Immature natural killer cell (primary cell): ENCODE measurements at regions not wholly inside any gene's neighbourhood (a gene's known extent, or its start where the extent isn't known, plus 50 kb on each side); places are given as distances from the start of the nearest gene placed in this dataset.
"Not testable (repeated sequence)": the region's sequence is repeated elsewhere in the genome, so short reads cannot be mapped to it uniquely, and the experiment has no call there.

Experiments used
- DNase-seq, 3 donors: peaks; one replicate each; pipeline ENCODE4 v3.0.0; 2022; ENCODE audit warnings: mixed read lengths in 1 of 3
- H3K27ac Mint-ChIP-seq, 6 donors: one replicate each; pipeline ENCODE4 v1.8.0; 2020; ENCODE audit warnings: mixed read lengths in 6 of 6, mild to moderate bottlenecking in 5 of 6, inconsistent platforms in 4 of 6, moderate library complexity in 3 of 6
- H3K27me3 Mint-ChIP-seq, 3 donors: one replicate each; pipeline ENCODE4 v1.8.0; 2020 to 2021; ENCODE audit warnings: low read depth in 3 of 3, mild to moderate bottlenecking in 3 of 3, mixed read lengths in 3 of 3, moderate library complexity in 3 of 3, inconsistent platforms in 1 of 3
- H3K36me3 Mint-ChIP-seq, 3 donors: one replicate each; pipeline ENCODE4 v1.8.0; 2020; ENCODE audit warnings: mixed read lengths in 3 of 3, inconsistent platforms in 2 of 3, mild to moderate bottlenecking in 2 of 3
- H3K4me1 Mint-ChIP-seq, 2 donors: one replicate each; pipeline ENCODE4 v1.8.0; 2020; ENCODE audit warnings: inconsistent platforms in 2 of 2, mild to moderate bottlenecking in 2 of 2, mixed read lengths in 2 of 2, moderate library complexity in 1 of 2
- H3K4me3 Mint-ChIP-seq, 5 donors: one replicate each; pipeline ENCODE4 v1.8.0; 2020; ENCODE audit warnings: mild to moderate bottlenecking in 5 of 5, mixed read lengths in 5 of 5, inconsistent platforms in 3 of 5, moderate library complexity in 3 of 5
- H3K9me3 Mint-ChIP-seq, 6 donors: one replicate each; pipeline ENCODE4 v1.8.0; 2020; ENCODE audit warnings: mild to moderate bottlenecking in 6 of 6, mixed read lengths in 6 of 6, inconsistent platforms in 4 of 6, moderate library complexity in 3 of 6

DNA sequence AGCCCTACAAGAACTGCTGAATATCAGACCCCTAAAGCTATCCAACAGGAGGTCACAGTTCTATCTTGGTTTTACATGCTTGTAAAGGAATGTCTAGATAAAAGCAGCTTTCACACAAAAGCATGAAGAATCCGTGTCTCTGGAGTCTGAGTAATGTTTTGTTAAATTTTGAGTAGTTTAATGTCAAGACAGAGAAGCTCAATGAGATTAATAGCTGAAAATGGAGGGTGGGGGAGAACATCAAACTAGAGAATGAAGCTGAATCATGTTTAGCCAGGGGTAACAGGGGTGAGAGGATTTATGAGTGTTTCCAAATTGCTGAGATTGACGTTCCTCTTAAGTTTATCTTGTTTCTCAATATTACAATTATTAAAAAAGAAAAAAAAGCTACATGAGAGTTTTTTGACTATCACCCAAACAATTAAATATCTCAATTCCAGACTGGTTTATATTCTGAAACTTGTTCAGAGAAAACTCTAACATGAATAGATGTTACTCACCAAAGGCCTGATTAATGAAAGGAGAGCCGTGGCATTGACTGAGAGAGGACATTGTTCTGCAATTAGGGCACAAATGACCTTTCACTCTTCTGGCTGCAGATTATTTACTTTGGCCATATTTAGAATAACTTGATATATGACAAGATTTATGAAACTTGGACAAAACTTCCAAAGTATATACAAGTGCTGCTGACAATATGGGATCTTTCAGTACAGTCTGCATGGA lies 266.4 kb upstream of the ETAA1 start:
- no peak overlapping the region for H3K4me3 Mint-ChIP-seq
- no peak for DNase-seq
- no peaks in the 10 kb centered on the region for H3K4me1 Mint-ChIP-seq
- H3K27me3 Mint-ChIP-seq, result peaks cover 0 to 7% (median 0%) of the 10 kb centered on the region in 3 donors
- H3K9me3 Mint-ChIP-seq, result peaks cover 0 to 7% (median 3%) of the 10 kb centered on the region in 6 donors
- no peaks in the 10 kb centered on the region for H3K36me3 Mint-ChIP-seq
- H3K27ac Mint-ChIP-seq, result no peak overlapping the region

DNA sequence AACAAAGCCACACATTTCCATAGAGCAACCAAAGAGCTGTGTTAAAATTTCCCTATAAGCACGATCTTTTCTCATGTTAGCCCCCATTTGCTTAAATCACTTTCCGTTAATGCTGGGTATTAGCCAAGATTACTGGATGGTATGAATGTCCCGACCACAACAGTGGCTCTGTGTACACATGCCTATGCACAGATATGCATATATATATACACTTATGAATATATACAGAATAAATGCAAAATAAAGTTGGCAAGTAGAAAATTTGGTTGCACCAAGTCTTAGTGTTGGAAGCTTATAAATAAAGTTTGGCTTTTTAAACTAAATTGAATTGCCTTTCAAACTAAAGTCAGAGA lies 265.9 kb upstream of the ETAA1 start:
- DNase-seq, result no peak
- no peaks in the 10 kb centered on the region for H3K36me3 Mint-ChIP-seq
- H3K9me3 Mint-ChIP-seq, result peaks cover 0 to 7% (median 3%) of the 10 kb centered on the region in 6 donors
- no peak overlapping the region for H3K4me3 Mint-ChIP-seq
- peaks cover 0 to 7% (median 0%) of the 10 kb centered on the region in 3 donors for H3K27me3 Mint-ChIP-seq
- no peaks in the 10 kb centered on the region for H3K4me1 Mint-ChIP-seq
- no peak overlapping the region for H3K27ac Mint-ChIP-seq

DNA sequence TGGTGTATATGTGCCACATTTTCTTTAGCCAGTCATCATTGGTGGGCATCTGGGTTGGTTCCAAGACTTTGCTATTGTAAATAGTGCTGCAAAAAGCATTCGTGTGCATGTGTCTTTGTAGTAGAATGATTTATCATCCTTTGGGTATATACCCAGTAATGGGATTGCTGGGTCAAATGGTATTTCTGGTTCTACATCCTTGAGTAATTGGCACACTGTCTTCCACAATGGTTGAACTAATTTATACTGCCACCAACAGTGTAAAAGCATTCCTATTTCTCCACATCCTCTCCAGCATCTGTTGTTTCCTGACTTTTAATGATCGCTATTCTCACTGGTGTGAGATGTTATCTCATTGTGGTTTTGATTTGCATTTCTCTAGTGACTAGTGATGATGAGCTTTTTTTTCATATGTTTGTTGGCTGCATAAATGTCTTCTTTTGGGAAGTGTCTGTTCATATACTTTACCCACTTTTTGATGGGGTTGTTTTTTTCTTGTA lies 264.6 kb upstream of the ETAA1 start:
- not testable (repeated sequence) for H3K4me1 Mint-ChIP-seq, H3K27me3 Mint-ChIP-seq, H3K27ac Mint-ChIP-seq, H3K9me3 Mint-ChIP-seq, DNase-seq, H3K36me3 Mint-ChIP-seq, H3K4me3 Mint-ChIP-seq

DNA sequence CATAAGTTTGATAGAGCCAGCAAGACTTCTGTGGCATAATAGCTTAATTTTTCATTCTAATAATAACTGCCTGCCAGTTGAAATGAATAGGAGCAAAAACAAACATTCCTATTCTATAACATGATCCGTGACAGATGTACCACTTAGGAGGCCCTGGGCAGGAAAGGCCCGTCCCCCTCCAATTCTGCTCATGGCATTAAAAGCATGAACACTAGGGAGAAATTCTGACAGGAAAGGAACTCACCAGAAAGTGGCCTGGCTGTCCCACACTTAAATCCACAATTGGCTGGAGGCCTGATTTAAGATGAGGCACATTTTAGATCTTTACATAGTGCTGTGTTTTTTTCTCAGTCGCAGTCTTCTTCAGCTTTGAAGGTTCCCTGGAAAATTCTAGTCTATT lies 261.9 kb upstream of the ETAA1 start:
- peaks cover 0 to 3% (median 1%) of the 10 kb centered on the region in 3 donors for H3K27me3 Mint-ChIP-seq
- no peak for DNase-seq

DNA sequence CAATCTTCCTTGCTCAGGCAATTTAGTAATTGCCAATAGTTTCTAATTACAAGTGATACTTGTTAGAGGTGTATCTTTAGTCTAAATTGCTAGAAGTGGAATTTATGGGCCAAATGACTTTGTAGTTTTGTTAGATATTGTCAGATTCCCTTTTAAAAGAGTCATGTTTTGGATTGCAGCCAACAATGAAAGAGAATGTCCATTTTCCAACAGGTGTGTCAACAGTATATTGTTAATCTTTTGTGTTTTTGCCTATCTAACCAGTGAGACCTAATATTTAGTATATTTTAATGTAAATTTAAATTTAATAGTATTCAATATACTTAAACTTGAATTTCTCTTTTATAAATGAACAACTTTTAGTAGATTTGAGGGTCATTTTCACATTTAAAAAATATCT lies 259.4 kb upstream of the ETAA1 start:
- Mint-ChIP-seq H3K4me1 (no peaks in the 10 kb centered on the region), H3K27ac (no peak overlapping the region), H3K36me3 (no peaks in the 10 kb centered on the region), H3K27me3 (peaks cover 0 to 1% (median under 1%) of the 10 kb centered on the region in 3 donors), H3K4me3 (no peak overlapping the region), H3K9me3 (peaks cover 0 to 9% (median 1%) of the 10 kb centered on the region in 6 donors)
- no peak for DNase-seq

More for the DNA sequence above, 261.9 kb upstream of the ETAA1 start:
- Mint-ChIP-seq H3K36me3 (no peaks in the 10 kb centered on the region), H3K27ac (no peak overlapping the region), H3K9me3 (peaks cover 0 to 4% (median 3%) of the 10 kb centered on the region in 6 donors), H3K4me1 (no peaks in the 10 kb centered on the region), H3K4me3 (no peak overlapping the region)

DNA sequence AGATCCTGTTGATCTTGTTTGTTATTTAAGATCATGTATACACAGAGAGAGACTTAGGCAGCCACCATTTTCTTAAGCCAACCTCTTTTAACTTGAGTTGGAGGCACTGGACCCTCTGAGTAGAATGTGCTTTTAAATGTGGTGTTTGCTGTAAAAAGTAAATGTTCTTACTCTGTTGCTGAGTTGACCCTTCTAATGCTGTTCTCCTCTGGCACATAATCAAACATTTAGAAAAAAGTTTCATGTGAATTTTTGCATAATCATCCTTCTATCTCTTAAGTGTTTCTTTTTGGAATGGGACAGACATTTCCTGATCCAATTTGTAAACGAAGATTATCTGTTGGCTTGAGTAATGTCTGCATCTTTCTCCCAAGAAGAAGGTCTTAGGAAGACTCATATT lies 255.1 kb upstream of the ETAA1 start:
- Mint-ChIP-seq H3K27me3 (peaks cover 0 to 1% (median 0%) of the 10 kb centered on the region in 3 donors), H3K27ac (no peak overlapping the region), H3K4me3 (no peak overlapping the region), H3K36me3 (no peaks in the 10 kb centered on the region), H3K4me1 (no peaks in the 10 kb centered on the region), H3K9me3 (peaks cover 0 to 5% (median 0%) of the 10 kb centered on the region in 6 donors)
- no peak for DNase-seq

DNA sequence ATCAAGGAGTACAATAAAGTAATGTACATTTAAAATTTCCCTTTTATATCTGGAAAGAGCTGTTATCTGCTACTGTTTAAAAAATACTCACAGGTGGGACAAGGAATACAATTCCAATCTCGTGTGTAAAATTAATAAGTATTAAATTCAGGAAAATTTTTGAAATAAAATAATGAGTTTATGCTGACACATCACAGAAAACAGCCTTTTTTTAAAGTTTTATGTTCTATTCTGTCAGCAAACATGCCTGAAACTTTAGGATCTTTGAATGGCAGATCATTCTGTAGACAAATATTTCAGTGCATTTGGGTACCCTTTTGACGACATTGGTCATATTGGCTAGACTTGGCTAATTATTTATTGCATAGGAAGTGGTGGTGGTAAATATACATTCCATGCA lies 254.4 kb upstream of the ETAA1 start:
- Mint-ChIP-seq H3K9me3 (peaks cover 0 to 5% (median 0%) of the 10 kb centered on the region in 6 donors), H3K27ac (no peak overlapping the region), H3K4me3 (no peak overlapping the region), H3K27me3 (peaks cover 0 to 1% (median 0%) of the 10 kb centered on the region in 3 donors), H3K4me1 (no peaks in the 10 kb centered on the region), H3K36me3 (no peaks in the 10 kb centered on the region)
- DNase-seq, result no peak

DNA sequence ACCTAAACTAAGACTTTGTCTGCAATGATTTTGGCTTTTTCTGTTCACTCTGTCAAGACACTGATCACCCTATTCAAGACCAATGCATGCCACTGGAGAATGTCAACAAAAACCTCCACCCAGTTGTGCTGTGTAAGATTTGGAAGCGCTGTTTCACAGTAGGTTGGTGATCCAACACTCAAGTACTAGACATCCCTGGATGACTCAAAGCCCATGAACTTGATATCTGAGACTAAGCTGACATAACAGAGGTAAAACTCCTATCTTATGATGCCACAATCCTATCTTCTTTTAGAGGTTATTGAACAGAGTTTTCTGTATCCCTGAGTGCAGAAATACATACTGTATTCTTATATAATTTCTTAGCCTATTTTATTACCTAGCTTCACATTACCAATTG lies 251.3 kb upstream of the ETAA1 start:
- H3K4me3 Mint-ChIP-seq, result no peak overlapping the region
- H3K4me1 Mint-ChIP-seq, result no peaks in the 10 kb centered on the region
- H3K27me3 Mint-ChIP-seq, result peaks cover 2% of the 10 kb centered on the region in 3 donors
- no peak overlapping the region for H3K27ac Mint-ChIP-seq
- H3K36me3 Mint-ChIP-seq, result no peaks in the 10 kb centered on the region
- DNase-seq, result no peak
- H3K9me3 Mint-ChIP-seq, result peaks cover 0 to 13% (median 4%) of the 10 kb centered on the region in 6 donors

DNA sequence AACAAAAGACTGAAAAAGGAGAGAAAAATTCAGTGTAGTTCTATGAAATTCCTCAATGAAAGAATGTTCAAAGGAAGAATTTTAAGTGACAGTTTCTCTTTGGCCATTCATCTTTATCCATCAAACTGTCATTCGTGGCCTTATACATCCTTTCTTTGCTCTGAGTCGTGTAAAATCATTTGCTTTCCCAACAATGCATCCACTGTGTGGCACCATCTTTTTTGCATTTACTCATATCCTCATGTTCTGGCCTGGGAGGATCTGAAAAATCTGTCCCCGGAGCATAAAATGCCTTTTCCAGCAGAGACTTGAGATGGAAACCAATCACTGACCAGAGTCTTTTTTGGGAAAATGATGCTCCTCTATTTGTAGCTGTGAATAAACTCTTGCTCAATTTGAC lies 240.3 kb upstream of the ETAA1 start:
- Mint-ChIP-seq H3K27ac (no peak overlapping the region), H3K36me3 (no peaks in the 10 kb centered on the region), H3K4me1 (no peaks in the 10 kb centered on the region), H3K27me3 (peaks cover 2 to 4% (median 3%) of the 10 kb centered on the region in 3 donors), H3K4me3 (no peak overlapping the region), H3K9me3 (peaks cover 0 to 7% (median 5%) of the 10 kb centered on the region in 6 donors)
- DNase-seq, result no peak

DNA sequence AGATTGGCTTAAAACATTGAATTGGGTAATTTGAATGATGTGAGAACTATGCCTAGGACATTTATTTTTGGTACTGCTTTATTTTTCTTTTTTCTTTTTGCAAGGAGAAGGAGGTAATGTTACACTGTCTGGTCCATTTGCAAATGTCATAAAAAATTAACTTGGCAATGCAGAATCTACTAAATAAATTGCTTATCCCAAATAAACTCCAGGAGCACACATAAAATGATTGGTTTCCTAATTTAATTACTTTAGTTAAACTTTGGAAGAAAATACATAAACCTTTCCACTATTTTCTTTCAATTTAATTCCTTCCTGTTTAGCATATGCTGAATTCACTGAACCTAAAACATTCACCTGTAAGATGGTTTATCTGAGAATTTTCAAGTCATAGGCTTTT lies 238.4 kb upstream of the ETAA1 start:
- no peak for DNase-seq
- Mint-ChIP-seq H3K9me3 (peaks cover 0 to 5% (median 0%) of the 10 kb centered on the region in 6 donors), H3K27ac (no peak overlapping the region), H3K4me1 (no peaks in the 10 kb centered on the region), H3K36me3 (no peaks in the 10 kb centered on the region), H3K27me3 (peaks cover 2 to 4% (median 3%) of the 10 kb centered on the region in 3 donors), H3K4me3 (no peak overlapping the region)

DNA sequence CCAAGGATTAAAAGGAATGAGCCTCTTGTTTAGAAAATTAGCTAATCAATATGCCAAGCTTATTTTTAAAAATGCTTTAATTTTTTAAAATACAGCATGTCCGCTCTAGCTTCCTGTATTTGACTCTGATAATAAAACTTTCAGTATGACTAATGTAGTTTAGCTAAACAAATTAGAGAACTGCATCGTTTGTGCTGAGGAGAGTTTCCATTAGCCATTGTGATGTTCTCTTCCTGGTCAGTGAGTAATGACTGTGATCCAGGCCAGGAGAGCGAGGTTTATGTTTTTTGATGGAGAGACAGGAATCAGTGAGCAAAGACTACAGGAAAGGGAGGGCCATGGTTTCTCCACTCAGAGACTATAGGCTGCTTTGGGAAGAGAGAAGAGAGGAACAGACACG lies 237.2 kb upstream of the ETAA1 start:
- no peaks in the 10 kb centered on the region for H3K36me3 Mint-ChIP-seq
- no peak for DNase-seq
- no peak overlapping the region for H3K4me3 Mint-ChIP-seq
- H3K27ac Mint-ChIP-seq, result no peak overlapping the region
- H3K27me3 Mint-ChIP-seq, result peaks cover 2 to 4% (median 3%) of the 10 kb centered on the region in 3 donors
- no peaks in the 10 kb centered on the region for H3K4me1 Mint-ChIP-seq
- peaks cover 0 to 5% (median under 1%) of the 10 kb centered on the region in 6 donors for H3K9me3 Mint-ChIP-seq

DNA sequence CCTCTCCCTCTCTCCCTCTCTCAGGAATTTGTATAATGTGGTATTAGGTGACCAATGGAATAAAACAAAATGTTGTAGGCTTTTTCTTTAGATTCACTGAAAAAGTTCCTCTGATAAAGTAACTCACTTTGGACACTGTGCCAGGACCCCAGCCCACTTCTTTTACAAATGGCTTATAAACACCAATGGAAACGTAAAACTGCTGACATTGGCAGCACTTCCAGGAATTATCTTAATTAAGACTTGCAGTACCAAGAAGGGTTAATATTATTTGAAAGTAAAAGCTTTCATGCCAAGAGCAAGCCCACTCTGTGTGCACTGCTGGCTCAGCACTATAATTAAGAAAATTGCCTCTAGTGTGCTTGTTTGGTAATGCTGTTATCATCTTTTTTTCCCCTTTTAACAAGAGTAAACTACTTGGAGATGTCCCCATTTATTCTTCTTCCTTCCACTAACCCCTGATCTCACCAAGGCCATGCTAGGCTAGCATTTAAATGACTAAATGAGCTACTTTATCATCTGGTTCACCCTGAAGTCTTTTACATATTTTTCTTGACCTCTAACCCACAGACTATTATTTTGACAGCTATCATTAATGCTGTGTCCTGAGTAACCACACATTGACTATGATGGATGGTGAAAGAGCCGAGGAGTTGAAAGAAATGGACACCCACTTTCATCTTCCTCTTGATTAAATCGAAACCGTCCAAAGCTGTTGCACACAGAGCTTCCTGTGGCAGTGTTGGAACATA lies 232.2 kb upstream of the ETAA1 start:
- Mint-ChIP-seq H3K4me1 (no peaks in the 10 kb centered on the region), H3K36me3 (no peaks in the 10 kb centered on the region), H3K27me3 (peaks cover 0 to 3% (median 0%) of the 10 kb centered on the region in 3 donors), H3K4me3 (no peak overlapping the region), H3K27ac (no peak overlapping the region), H3K9me3 (peaks cover 0 to 10% (median 3%) of the 10 kb centered on the region in 6 donors)
- no peak for DNase-seq

DNA sequence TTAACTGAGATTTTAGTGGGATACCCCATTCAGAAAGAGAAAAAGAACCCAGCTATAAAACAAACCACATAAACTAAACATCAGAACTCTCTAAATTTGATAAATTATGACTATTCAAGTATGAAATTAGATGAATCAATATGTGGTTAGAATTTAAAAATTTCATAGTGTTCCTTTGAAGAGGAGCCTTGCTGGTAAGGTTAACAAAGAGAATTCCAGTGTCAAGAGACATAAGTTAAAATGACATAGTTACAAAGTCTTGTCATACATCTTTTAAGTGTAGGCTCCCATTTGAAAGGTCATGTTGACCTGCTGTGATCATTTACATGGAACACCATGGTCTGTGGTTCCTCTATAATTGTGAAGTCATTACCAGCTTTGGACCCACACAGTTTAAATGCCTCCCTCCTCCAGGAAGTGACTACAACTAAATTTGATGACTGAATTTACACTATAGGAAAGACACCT lies 231.6 kb upstream of the ETAA1 start:
- H3K27me3 Mint-ChIP-seq, result peaks cover 0 to under 1% (median 0%) of the 10 kb centered on the region in 3 donors
- H3K9me3 Mint-ChIP-seq, result peaks cover 0 to 10% (median 3%) of the 10 kb centered on the region in 6 donors
- H3K4me1 Mint-ChIP-seq, result no peaks in the 10 kb centered on the region
- DNase-seq, result no peak
- no peak overlapping the region for H3K27ac Mint-ChIP-seq
- H3K36me3 Mint-ChIP-seq, result no peaks in the 10 kb centered on the region
- no peak overlapping the region for H3K4me3 Mint-ChIP-seq

DNA sequence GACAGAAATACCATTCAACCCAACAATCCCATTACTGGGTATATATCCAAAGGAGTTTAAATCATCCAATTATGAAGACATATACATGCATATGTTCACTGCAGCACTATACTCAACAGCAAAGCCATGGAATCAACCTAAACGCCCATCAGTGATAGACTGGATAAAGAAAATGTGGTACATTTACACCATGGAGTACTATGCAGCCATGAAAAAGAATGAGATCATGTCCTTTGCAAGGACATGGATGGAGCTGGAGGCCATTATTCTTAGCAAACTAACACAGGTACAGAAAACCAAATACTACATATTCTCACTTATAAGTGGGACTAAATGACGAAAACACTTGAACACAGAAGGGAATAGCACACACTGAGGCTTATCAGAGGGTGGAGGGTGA lies 230.6 kb upstream of the ETAA1 start:
- H3K9me3 Mint-ChIP-seq, H3K27me3 Mint-ChIP-seq, H3K36me3 Mint-ChIP-seq, DNase-seq, H3K27ac Mint-ChIP-seq, H3K4me3 Mint-ChIP-seq, H3K4me1 Mint-ChIP-seq: not testable (repeated sequence)
